ENCODE measurements at regions not wholly inside any gene's neighbourhood (a gene's known extent, or its start where the extent isn't known, plus 50 kb on each side); places are given as distances from the start of the nearest gene placed in this dataset.
"Not testable (repeated sequence)": the region's sequence is repeated elsewhere in the genome, so short reads cannot be mapped to it uniquely, and the experiment has no call there.

DNA sequence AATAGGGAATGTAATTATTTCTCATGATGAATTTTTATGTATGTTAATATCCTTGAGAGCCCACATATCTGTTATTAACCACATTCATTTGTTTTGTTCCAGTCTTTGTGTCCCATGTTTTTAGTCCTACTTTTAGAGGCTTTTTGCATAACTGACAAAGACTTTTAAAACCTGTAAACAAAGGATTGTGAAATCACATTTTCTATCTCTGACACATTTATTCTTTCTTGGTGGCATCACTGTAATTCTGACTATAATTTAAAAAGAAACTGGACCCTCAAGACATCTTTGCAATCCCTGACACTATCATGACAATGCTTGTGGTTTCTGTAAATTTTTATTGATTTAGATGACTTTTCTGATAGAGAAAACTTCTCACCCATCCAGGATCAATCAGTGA, 313.1 kb downstream of the SIPA1L2 start:
- H4K5ac ChIP-seq (ENCODE audit: low read depth, low read length), result no peak overlapping the region
- no TSS peak for BruUV-seq (replicated peaks)
- no peaks in the 10 kb centered on the region for H3K36me3 ChIP-seq (ENCODE audit: control insufficient read depth, insufficient read depth, low read length)
- ATAC-seq (ENCODE audit: low read depth) (no peak), DNase-seq (peak; percentile 4)
- H4K20me1 ChIP-seq (ENCODE audit: insufficient read depth, low read length), result no peaks in the 10 kb centered on the region
- no peak overlapping the region for H4K8ac ChIP-seq (ENCODE audit: low read depth in 2 of 2, low read length in 2 of 2)
- H3K79me1 ChIP-seq (ENCODE audit: low read depth in 1 of 2, low read length in 2 of 2), result no peaks in the 10 kb centered on the region
- CTCF ChIA-PET, result no interaction called here
- TF ChIP-seq CEBPB (IDR thresholded peaks at IDR 0.05; ENCODE audit: low read depth, low read length), result peak; percentile 74
- no peak for TF ChIP-seq SMC3 (IDR thresholded peaks at IDR 0.05; ENCODE audit: low read depth, low read length)
- TF ChIP-seq RFX5 (IDR thresholded peaks at IDR 0.05; ENCODE audit: low read depth, low read length), result no peak
- TF ChIP-seq MXI1 (IDR thresholded peaks at IDR 0.05; ENCODE audit: borderline replicate concordance, low read depth, low read length), result no peak
- no peak for TF ChIP-seq MAZ (IDR thresholded peaks at IDR 0.05; ENCODE audit: borderline replicate concordance, low read depth, low read length)
- no peak overlapping the region for H3K4me2 ChIP-seq (ENCODE audit: low read depth, low read length)
- H3K9ac ChIP-seq (ENCODE audit: low read depth, low read length), result no peak overlapping the region
- H3K4ac ChIP-seq (ENCODE audit: low read depth, low read length), result no peak overlapping the region
- no peak overlapping the region for H3K56ac ChIP-seq (ENCODE audit: extremely low read depth, insufficient read depth, low read length)
- H3K27me3 ChIP-seq (ENCODE audit: control insufficient read depth, insufficient read depth, low read length), result no peaks in the 10 kb centered on the region
- H2BK5ac ChIP-seq (ENCODE audit: low read depth, low read length, poor library complexity, severe bottlenecking), result no peak overlapping the region
- dilution Hi-C loops (cut with HindIII; ENCODE audit: low sequenced_read_pairs, unreplicated experiment), result no loop called here
- H2BK15ac ChIP-seq (ENCODE audit: low read depth, low read length), result no peak overlapping the region
- no peak overlapping the region for H2AK5ac ChIP-seq (ENCODE audit: low read depth, low read length)
- intact Hi-C loops (cut with micrococcal nuclease), result no loop called here
- no peak overlapping the region for H2BK120ac ChIP-seq (ENCODE audit: low read depth, low read length)
- POLR2A ChIA-PET (ENCODE audit: unreplicated experiment), result no interaction called here
- no peak overlapping the region for H2AFZ ChIP-seq (replicated peaks; ENCODE audit: low read length, poor library complexity)
- no peak overlapping the region for H2AK9ac ChIP-seq (replicated peaks; ENCODE audit: low read depth, low read length, poor library complexity)
- H3K4me3 ChIP-seq (ENCODE audit: insufficient read depth, low read depth, low read length), result no peak overlapping the region
- H2BK20ac ChIP-seq (ENCODE audit: low read depth, low read length), result no peak overlapping the region
- no peak overlapping the region for H3K23ac ChIP-seq (ENCODE audit: low read depth, low read length)
- no peak overlapping the region for H3K14ac ChIP-seq (replicated peaks; ENCODE audit: low read depth, low read length)
- in situ Hi-C loops (cut with MboI; ENCODE audit: low sequenced_read_pairs), result no loop called here
- no peak overlapping the region for H3K18ac ChIP-seq (ENCODE audit: low read depth, low read length)
- no peaks in the 10 kb centered on the region for H3K4me1 ChIP-seq (ENCODE audit: control insufficient read depth, insufficient read depth, low read length)
- no peaks in the 10 kb centered on the region for H3K9me1 ChIP-seq (ENCODE audit: insufficient read depth, low read length)
- H3K27ac ChIP-seq (ENCODE audit: insufficient read depth, low read length), result no peak overlapping the region
- H4K91ac ChIP-seq (ENCODE audit: insufficient read depth, low read depth, low read length), result no peak overlapping the region
- H3K9me3 ChIP-seq (ENCODE audit: control insufficient read depth, insufficient read depth, low read length), result peaks cover 2% of the 10 kb centered on the region; the same call in 1 of the 2 replicates

DNA sequence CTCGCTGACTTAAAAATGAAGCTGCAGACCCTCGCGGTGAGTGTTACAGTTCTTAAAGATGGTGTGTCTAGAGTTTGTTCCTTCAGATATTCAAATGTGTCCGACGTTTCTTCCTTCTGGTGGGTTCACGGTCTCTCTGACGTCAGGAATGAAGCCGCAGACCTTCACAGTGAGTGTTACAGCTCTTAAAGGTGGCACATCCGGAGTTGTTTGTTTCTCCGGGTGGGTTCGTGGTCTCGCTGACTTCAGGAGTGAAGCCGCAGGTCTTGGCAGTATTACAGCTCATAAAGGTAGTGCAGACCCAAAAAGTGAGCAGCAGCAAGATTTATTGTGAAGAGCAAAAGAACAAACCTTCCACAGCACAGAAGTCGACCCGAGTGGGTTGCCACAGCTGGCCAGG, 316.1 kb downstream of the SIPA1L2 start:
- intact Hi-C loops (cut with micrococcal nuclease); H2AK5ac ChIP-seq (ENCODE audit: low read depth, low read length); H4K91ac ChIP-seq (ENCODE audit: insufficient read depth, low read depth, low read length); CTCF ChIA-PET; H2BK15ac ChIP-seq (ENCODE audit: low read depth, low read length); H3K4me2 ChIP-seq (ENCODE audit: low read depth, low read length); H3K4me3 ChIP-seq (ENCODE audit: insufficient read depth, low read depth, low read length); H2AFZ ChIP-seq (replicated peaks; ENCODE audit: low read length, poor library complexity); H2BK20ac ChIP-seq (ENCODE audit: low read depth, low read length); H4K5ac ChIP-seq (ENCODE audit: low read depth, low read length); DNase-seq; H3K79me1 ChIP-seq (ENCODE audit: low read depth in 1 of 2, low read length in 2 of 2); H3K4ac ChIP-seq (ENCODE audit: low read depth, low read length); in situ Hi-C loops (cut with MboI; ENCODE audit: low sequenced_read_pairs); H3K56ac ChIP-seq (ENCODE audit: extremely low read depth, insufficient read depth, low read length); H3K27me3 ChIP-seq (ENCODE audit: control insufficient read depth, insufficient read depth, low read length); BruUV-seq (replicated peaks); dilution Hi-C loops (cut with HindIII; ENCODE audit: low sequenced_read_pairs, unreplicated experiment); H3K18ac ChIP-seq (ENCODE audit: low read depth, low read length); H3K36me3 ChIP-seq (ENCODE audit: control insufficient read depth, insufficient read depth, low read length); H3K9me3 ChIP-seq (ENCODE audit: control insufficient read depth, insufficient read depth, low read length); H3K4me1 ChIP-seq (ENCODE audit: control insufficient read depth, insufficient read depth, low read length); H3K27ac ChIP-seq (ENCODE audit: insufficient read depth, low read length); H2BK5ac ChIP-seq (ENCODE audit: low read depth, low read length, poor library complexity, severe bottlenecking); H3K14ac ChIP-seq (replicated peaks; ENCODE audit: low read depth, low read length); H4K20me1 ChIP-seq (ENCODE audit: insufficient read depth, low read length); H3K23ac ChIP-seq (ENCODE audit: low read depth, low read length); POLR2A ChIA-PET (ENCODE audit: unreplicated experiment); H3K9ac ChIP-seq (ENCODE audit: low read depth, low read length); H2BK120ac ChIP-seq (ENCODE audit: low read depth, low read length); ATAC-seq (ENCODE audit: low read depth); H4K8ac ChIP-seq (ENCODE audit: low read depth in 2 of 2, low read length in 2 of 2); H2AK9ac ChIP-seq (replicated peaks; ENCODE audit: low read depth, low read length, poor library complexity); H3K9me1 ChIP-seq (ENCODE audit: insufficient read depth, low read length): not testable (repeated sequence)
- 92% methylated on average over 4 of the region's 15 CpGs; no CpG with 5 or more reads in 1 of the 2 experiments for WGBS, 2 experiments (ENCODE audit: extremely low coverage in 2 of 2, insufficient read length in 1 of 2)

Data from IMR-90 (cell line).